GM19043 (cell line): ENCODE measurements at regions not wholly inside any gene's neighbourhood (a gene's known extent, or its start where the extent isn't known, plus 50 kb on each side); places are given as distances from the start of the nearest gene placed in this dataset.
"Not testable (repeated sequence)": the region's sequence is repeated elsewhere in the genome, so short reads cannot be mapped to it uniquely, and the experiment has no call there.

ENCODE experiments used
- ATAC-seq: cut with Tn5 transposase; IDR thresholded peaks from one replicate; pipeline ENCODE4 v1.9.1; 2021; ENCODE audit warnings: low read depth; ENCODE audit not compliant: unreplicated experiment

DNA sequence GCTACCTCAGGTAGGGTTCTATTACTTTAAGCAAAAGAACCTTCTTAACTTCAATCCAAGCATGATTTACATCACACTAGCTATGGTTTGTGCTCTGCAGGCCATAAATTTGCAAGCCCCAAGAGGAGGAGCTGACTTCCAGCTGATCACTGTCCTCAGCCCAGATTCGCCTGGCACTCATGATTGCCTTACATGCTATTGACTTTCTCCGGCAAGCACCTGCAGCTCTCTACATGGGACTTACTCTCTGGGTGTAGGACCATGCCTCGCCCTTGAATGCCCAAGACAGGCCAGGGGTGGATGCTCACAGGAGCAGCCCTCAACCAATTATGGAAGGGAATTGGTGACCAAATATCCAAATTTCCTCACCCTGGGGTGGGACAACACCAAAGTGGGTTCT, 99.8 kb downstream of the ESM1 start:
- no peak for ATAC-seq

GRCh38 chr5:54884195-54884536, 101.2 kb downstream of the ESM1 start:
- ATAC-seq: no peak

GRCh38 chr5:54883374-54884194, 101.8 kb downstream of the ESM1 start:
- no peak for ATAC-seq

GRCh38 chr5:54882841-54883240, 102.6 kb downstream of the ESM1 start:
- no peak for ATAC-seq

DNA sequence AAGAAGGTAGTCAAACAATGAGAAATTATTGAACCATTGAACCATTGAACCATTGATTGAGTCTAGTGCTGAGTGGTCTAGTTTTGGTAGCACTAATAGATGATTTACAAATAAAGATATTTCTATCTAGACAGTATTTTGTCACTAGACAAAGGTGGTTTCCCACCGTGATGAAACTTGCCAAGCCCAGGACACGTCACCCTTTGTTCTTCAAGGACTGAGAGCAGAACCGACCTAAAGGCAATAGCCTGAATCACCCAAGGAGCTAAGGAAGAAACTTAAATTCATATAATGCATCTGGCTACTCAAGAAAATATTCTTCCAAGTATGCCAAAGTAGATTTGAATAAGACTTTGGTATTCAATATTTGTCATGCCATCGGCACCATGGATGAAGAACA, 103.3 kb downstream of the ESM1 start:
- ATAC-seq: no peak

DNA sequence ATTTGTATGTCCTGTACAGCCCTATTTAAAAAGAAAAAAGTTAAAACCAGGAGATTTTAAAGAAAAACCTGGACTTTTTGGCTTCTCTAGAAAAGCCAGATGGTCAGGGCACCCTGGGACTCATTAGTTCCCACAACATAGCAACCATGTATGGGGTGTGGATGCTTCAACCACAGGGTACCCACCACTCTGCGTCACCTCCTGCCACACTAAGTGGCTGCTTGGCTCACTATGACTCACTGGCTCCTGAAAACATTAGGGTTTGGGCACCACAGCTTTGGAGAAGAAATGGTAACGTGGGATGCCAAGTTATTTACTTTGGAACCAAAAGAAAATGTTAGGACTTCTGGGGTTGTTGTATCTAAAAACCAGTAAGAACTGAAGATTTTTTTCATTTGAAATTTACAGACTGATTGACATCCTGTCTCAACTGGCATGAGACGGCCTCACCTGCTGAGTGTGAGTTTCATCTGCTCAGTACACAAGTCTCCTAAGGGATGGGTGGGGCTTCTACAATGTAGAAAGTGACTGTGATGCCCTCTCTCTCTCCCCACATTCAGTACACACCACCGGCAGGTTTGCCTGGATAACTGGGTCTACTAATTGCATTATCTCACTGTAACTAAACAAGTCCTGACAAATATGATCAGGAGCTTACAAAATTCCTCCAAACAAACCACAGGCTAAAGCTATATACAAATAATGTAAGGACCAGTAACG, 103.9 kb downstream of the ESM1 start:
- no peak for ATAC-seq

DNA sequence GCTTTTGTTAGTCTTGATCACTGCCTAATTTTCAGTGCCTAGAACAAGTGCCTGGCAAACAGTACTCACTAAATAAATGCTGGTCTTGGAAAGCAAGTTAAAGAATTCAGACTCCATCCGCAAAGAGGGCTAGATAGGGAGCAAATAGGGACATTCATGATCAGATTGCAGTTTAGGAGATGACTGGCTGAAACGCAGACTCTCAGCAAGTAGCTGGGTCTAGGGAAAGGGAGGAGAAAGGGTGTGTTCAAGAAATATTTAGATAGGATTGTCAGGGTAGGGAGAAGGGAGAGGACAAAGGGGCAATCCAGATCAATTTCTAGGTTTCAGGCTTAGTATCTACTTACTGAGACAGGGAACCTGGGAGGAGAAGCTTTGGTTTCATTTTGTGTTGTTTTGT, 108.4 kb downstream of the ESM1 start:
- no peak for ATAC-seq

DNA sequence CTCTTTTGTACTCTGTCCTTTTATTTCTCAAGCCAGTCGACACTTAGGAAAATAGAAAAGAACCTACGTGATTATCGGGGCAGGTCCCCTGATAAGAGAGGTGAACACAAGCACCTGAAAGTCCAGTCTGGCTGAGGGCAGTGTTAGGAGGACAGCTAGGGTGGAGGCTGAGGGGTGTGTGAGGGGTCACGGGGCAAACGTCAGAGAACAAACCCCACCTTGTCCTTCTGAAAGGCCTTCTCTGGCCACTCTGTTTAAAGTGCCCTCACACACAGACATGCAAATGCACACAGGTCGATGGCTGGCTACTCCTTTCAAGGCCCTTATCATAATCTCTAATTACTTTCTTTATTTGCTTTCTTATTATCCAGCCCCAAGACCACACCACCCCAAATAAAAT, 108.8 kb downstream of the ESM1 start:
- ATAC-seq: no peak

- no peak for ATAC-seq
Measured at GRCh38 chr5:54874337-54875021, 110.9 kb downstream of the ESM1 start.

GRCh38 chr5:54873691-54874090, 111.7 kb downstream of the ESM1 start:
- no peak for ATAC-seq

DNA sequence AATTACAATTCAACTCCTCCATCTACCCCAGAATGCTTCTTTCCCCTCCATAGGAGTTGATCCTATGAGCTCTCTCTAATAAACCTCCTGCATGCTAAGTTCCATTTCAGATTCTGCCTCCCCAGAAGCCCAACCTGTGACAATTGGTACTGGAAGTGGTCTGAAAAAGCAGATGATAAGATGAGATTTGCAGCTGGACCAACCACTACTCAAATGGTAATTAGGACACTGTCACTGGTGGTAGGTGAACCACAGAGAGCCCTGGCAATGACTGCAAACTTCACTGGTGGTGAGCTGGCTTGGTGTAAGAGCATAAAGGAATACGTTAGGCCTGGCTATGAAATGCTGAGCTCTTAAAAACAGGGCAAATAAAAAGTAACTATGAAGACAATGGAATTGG, 112.6 kb downstream of the ESM1 start:
- no peak for ATAC-seq

GRCh38 chr5:54870271-54870670, 115.1 kb downstream of the ESM1 start:
- no peak for ATAC-seq

- no peak for ATAC-seq
Measured at GRCh38 chr5:54869691-54870090, 115.7 kb downstream of the ESM1 start.

DNA sequence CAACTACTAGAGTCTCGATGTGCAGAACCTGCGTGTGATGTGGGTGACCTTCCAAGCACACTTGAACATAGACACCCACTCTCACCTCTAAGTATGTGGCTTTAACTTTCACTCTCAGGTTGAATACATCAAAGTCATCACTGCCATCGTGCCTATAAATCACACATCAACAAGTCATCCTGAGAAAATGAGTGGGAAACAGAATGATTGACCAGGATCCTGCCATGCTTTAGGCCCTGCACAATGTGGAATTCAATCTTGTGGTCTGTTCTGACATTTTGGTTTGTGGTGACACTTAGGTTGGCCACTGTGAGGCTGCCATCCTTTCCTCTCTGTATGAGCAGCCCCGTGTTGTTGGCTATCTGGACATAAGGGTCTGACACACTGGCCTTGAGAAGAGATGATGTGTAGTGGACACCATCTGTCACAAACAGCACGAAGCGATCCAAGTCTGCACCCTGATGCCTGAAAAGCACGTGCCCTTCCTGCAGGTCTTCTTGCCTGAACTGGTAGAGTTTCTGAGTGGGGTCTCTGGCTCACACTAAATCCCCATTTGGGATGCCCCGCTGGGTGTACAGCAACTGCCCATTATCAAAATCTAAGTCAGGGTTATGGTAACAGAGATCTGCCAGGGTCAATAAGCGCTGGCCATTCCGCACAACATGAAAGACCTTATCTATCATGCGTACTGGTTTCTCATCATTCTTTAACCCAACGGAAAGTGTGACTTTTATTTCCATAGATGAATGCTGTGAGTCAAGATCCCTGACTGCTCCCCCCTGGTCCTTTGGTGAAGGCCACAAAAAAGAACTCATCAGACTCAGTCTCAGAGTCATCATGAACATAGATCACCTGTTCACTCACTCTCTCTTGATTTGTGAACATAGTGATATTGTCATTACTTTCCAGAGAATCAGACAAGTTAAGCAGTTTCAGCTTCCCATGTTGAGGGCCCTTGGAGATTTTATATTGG, 116.6 kb downstream of the ESM1 start:
- no peak for ATAC-seq

DNA sequence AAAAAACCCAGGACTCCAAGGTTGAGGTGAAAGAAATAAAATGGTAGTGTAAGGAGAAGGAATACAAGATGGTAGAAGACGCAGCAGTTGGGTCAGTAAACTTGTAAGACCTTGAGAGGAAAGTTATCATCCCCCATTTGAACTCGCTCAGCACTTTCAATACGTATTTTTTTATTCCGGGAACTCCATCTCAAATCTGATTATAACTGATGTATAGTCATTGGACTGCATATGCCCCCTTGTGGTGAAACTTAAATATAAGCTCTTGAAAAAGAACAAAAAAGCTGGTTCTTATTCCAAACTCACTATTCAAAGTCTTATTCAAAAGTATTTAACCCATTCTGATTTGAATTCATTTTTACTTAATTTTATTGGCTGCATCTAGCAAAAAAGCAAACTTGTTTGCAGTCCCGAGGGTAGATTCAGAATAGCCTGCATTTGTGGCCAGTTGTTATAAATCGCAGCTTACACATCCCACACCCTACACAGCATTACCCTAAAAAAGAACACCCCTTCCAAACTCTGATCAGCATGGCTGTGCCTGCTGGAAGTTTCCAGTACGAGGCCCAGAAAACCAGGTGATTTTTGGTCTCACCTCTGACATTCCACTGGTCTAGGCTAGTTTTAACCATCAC, 118.0 kb downstream of the ESM1 start:
- ATAC-seq: no peak

DNA sequence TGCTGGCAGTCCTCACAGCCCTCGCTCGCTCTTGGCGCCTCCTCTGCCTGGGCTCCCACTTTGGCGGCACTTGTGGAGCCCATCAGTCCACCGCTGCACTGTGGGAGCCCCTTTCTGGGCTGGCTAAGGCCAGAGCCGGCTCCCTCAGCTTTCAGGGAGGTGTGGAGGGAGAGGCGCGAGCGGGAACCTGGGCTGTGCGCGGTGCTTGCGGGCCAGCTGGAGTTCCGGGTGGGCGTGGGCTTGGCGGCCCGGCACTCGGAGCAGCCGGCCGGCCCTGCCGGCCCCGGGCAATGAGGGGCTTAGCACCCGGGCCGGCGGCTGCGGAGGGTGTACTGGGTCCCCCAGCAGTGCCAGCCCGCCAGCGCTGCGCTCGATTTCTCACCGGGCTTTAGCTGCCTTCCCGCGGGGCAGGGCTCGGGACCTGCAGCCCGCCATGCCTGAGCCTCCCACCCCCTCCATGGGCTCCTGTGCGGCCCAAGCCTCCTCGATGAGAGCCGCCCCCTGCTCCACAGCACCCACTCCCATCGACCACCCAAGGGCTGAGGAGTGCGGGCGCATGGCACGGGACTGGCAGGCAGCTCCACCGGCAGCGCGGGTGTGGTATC, 120.4 kb downstream of the ESM1 start:
- not testable (repeated sequence) for ATAC-seq

DNA sequence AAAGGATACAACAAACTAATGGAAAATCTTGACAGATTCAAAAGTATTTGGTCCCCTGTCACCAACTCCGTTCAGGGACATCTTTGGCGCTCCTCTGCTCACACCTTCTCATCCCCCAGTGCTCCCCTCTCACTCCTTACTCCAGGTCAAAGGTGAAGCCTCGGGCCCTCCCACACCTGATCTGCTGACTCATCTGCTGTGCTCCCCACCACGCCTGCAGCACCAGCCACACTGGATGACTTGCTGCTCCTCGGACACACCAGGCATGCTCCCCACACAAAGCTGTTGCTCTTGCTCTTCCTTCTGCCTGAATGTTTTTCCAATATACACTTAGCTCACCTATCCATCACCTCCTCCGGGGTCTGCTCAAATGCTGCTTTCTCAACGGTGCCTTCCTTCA, 123.4 kb downstream of the ESM1 start:
- ATAC-seq: no peak

DNA sequence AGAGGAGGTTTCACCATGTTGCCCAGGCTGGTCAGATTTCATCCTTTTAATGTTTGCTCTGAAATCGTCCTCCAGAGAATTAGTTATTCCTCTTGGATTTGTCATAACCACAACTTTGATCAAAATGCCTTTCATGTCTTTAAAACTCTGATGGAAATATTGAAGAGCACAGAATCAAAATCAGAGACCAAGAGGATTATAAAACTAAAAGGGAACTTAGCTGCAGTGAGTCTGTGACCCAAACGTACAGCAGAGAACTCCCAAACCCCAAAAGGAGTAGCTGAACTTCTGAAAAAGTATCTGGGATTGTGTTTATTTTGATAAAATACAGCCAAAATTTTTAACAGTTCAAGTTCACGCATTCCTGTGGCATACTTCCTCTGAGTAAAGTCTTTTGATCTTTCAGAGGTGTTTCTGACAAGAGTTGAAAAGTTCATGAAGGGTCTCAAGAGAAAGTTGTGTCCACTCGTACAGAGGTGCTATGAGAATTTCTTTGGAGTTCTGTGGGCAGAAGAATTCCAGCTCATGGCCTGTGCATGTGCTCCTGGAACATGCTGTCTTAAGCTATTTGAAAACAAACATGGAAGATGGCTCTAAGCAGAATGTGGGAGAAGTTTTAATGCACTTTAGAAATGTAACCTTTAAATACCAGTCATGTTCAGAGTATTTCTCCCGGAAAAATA, 124.0 kb downstream of the ESM1 start:
- no peak for ATAC-seq

DNA sequence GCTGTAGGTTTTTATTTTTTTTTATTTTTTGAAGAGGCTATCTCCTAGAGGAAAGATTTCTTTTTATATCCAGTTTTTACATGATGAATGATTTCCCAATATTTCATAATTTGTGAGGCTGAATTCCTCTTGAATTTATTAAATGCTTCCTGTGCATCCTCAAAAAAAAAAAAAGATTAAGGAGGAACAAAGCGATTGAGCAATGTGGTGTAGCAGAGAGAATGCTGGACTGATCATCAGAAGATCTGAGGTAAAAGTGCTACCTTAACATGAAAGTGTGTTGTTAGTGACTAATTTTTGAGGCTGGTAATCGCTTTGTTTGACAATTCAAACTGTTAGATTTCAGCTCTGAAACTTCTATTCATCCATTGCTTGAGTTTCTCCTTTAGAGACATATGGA, 125.1 kb downstream of the ESM1 start:
- ATAC-seq: no peak
